GM23248 (cell line): ENCODE measurements at regions not wholly inside any gene's neighbourhood (a gene's known extent, or its start where the extent isn't known, plus 50 kb on each side); places are given as distances from the start of the nearest gene placed in this dataset.
"Not testable (repeated sequence)": the region's sequence is repeated elsewhere in the genome, so short reads cannot be mapped to it uniquely, and the experiment has no call there.

Experiments
- DNase-seq: peaks from one replicate; pipeline ENCODE4 v3.0.0-alpha.2; 2015
- H2AFZ ChIP-seq: fragments of 200-600 bp; sonication (generic); 2 replicates; pipeline ENCODE4 v1.6.1; 2016; ENCODE audit warnings: antibody characterized with exemption
- H3F3A ChIP-seq: fragments of 200-600 bp; sonication (generic); 2 replicates; pipeline ENCODE4 v1.6.1; 2016; ENCODE audit warnings: mild to moderate bottlenecking, antibody characterized with exemption, mixed run types; ENCODE audit not compliant: insufficient read depth
- H3K27ac ChIP-seq: fragments of 200-600 bp; sonication (generic); 2 replicates; pipeline ENCODE4 v1.5.1; 2016; ENCODE audit warnings: mild to moderate bottlenecking
- H3K27me3 ChIP-seq: fragments of 200-600 bp; sonication (generic); replicated peaks from 2 replicates; pipeline ENCODE4 v1.6.1; 2016; ENCODE audit warnings: mild to moderate bottlenecking; ENCODE audit not compliant: insufficient read depth
- H3K36me3 ChIP-seq: fragments of 200-600 bp; sonication (generic); 2 replicates; pipeline ENCODE4 v1.6.1; 2016; ENCODE audit warnings: low read depth, mild to moderate bottlenecking
- H3K4me1 ChIP-seq: fragments of 200-600 bp; sonication (generic); 2 replicates; pipeline ENCODE4 v1.6.1; 2016; ENCODE audit warnings: mild to moderate bottlenecking; ENCODE audit not compliant: insufficient read depth
- H3K4me2 ChIP-seq: fragments of 200-600 bp; sonication (generic); one replicate; pipeline ENCODE4 v1.6.1; 2016; ENCODE audit warnings: mild to moderate bottlenecking; ENCODE audit not compliant: unreplicated experiment
- H3K4me3 ChIP-seq: fragments of 200-600 bp; sonication (generic); 2 replicates; pipeline ENCODE4 v1.5.1; 2016; ENCODE audit warnings: mild to moderate bottlenecking
- H3K79me2 ChIP-seq: fragments of 200-600 bp; sonication (generic); 2 replicates; pipeline ENCODE4 v1.6.1; 2016; ENCODE audit warnings: mild to moderate bottlenecking; ENCODE audit not compliant: insufficient read depth
- H3K9ac ChIP-seq: fragments of 200-600 bp; sonication (generic); 2 replicates; pipeline ENCODE4 v1.6.1; 2016; ENCODE audit warnings: mild to moderate bottlenecking
- H3K9me2 ChIP-seq: fragments of 200-600 bp; sonication (generic); 2 replicates; pipeline ENCODE4 v1.6.1; 2016; ENCODE audit warnings: mixed run types, mild to moderate bottlenecking, moderate library complexity; ENCODE audit not compliant: insufficient read depth
- H3K9me3 ChIP-seq: fragments of 200-600 bp; sonication (generic); one replicate; pipeline ENCODE4 v1.6.1; 2017; ENCODE audit warnings: low read depth
- H4K20me1 ChIP-seq: fragments of 200-600 bp; sonication (generic); 2 replicates; pipeline ENCODE4 v1.6.0; 2016; ENCODE audit not compliant: insufficient read depth
- EZH2 ChIP-seq: fragments of 200-600 bp; sonication (generic); IDR thresholded peaks from 2 replicates; pipeline ENCODE4 v1.6.1; 2018; ENCODE audit warnings: antibody characterized with exemption, mild to moderate bottlenecking; ENCODE audit not compliant: insufficient read depth, poor library complexity, severe bottlenecking
- EZH2phosphoT487 ChIP-seq: fragments of 200-600 bp; sonication (generic); IDR thresholded peaks from 2 replicates; pipeline ENCODE4 v1.6.1; 2018; ENCODE audit warnings: antibody characterized with exemption, moderate library complexity, mild to moderate bottlenecking, low read depth; ENCODE audit not compliant: insufficient read depth
- WGBS, 2 experiments: methylation state at CpG; one replicate each; pipeline ENCODE4 v1.1.6; 2015 to 2017; ENCODE audit warnings: low lambda C conversion rate in 2 of 2, low coverage in 1 of 2; ENCODE audit errors: missing lambda C conversion rate in 2 of 2; 5-methylcytosine and 5-hydroxymethylcytosine counted together
- in situ Hi-C: fragments of 300-500 bp; cut with MboI; formaldehyde crosslinking; loops from 2 replicates; pipeline ENCODE4 v1.15.0; 2020

- Histone ChIP-seq H3K4me3 (no peak overlapping the region), H3K36me3 (no peaks in the 10 kb centered on the region), H3K27me3 (no peaks in the 10 kb centered on the region), H4K20me1 (no peaks in the 10 kb centered on the region), H3K9me3 (no peaks in the 10 kb centered on the region), H3K4me2 (no peak overlapping the region), H3F3A (no peaks in the 10 kb centered on the region), H3K27ac (no peak overlapping the region), H2AFZ (no peak overlapping the region), H3K9me2 (no peaks in the 10 kb centered on the region), H3K9ac (no peak overlapping the region), H3K79me2 (no peaks in the 10 kb centered on the region), H3K4me1 (no peaks in the 10 kb centered on the region)
- WGBS, 2 experiments = 0 to 1% methylated on average over 5 of the region's 5 CpGs
- DNase-seq = no peak
- in situ Hi-C loops = no loop called here
- TF ChIP-seq EZH2 = no peak
- TF ChIP-seq EZH2phosphoT487 = no peak
Observed at GRCh38 chr2:66105066-66105753, 329.7 kb upstream of the MEIS1 start.

DNA sequence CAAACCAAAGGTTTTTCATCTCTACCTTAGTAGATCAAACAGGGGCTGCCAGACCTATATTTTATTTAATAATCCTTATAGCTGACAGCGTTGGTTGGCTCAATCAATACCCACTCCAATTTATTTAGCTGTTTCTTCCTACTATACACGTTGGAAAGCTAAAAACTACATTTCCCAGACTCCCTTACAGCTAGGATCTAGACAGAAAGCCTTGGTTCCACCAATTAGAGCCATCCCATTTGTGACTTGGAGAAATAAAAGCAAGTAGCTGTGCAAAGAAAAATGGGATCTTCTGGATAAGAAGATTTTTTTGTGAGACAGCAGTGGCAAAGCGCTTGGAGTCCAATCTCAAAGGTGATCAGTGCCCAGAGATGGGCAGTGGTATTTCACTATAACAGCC lies 331.3 kb upstream of the MEIS1 start:
- Histone ChIP-seq H2AFZ (no peak overlapping the region), H3K4me2 (no peak overlapping the region), H3F3A (no peaks in the 10 kb centered on the region), H4K20me1 (no peaks in the 10 kb centered on the region), H3K27ac (no peak overlapping the region), H3K27me3 (no peaks in the 10 kb centered on the region), H3K79me2 (no peaks in the 10 kb centered on the region), H3K4me1 (no peaks in the 10 kb centered on the region), H3K9me2 (no peaks in the 10 kb centered on the region), H3K9ac (no peak overlapping the region), H3K9me3 (no peaks in the 10 kb centered on the region), H3K36me3 (no peaks in the 10 kb centered on the region), H3K4me3 (no peak overlapping the region)
- DNase-seq = no peak
- 29 to 33% methylated on average over 3 of the region's 3 CpGs for WGBS, 2 experiments
- in situ Hi-C loops = no loop called here
- TF ChIP-seq EZH2 (no peak), EZH2phosphoT487 (no peak)

DNA sequence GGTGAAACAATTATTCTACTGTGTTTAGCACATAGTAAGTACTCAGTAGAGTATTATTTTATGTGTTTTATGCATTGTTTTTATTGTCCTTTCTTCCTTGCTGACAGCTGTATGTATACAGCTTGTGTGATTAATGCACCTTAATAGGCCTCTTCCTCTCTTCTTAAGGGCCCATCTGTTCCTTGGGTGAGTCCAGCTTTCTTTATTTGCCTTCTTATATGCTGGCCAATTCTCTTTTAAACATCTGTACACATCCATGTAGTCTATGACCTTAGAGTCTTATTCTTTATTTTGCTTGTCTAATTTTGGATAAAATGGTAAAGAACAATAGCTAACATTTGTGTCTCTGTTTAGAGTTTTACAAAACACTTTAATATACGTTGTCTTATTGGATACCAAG lies 333.7 kb upstream of the MEIS1 start:
- Histone ChIP-seq H3K79me2 (no peaks in the 10 kb centered on the region), H3K4me2 (no peak overlapping the region), H3K9me3 (no peaks in the 10 kb centered on the region), H3K36me3 (no peaks in the 10 kb centered on the region), H3K9me2 (no peaks in the 10 kb centered on the region), H3K27me3 (no peaks in the 10 kb centered on the region), H3F3A (no peaks in the 10 kb centered on the region), H3K4me1 (no peaks in the 10 kb centered on the region), H3K4me3 (no peak overlapping the region), H3K27ac (no peak overlapping the region), H4K20me1 (no peaks in the 10 kb centered on the region), H3K9ac (no peak overlapping the region), H2AFZ (no peak overlapping the region)
- in situ Hi-C loops = no loop called here
- no peak for DNase-seq
- TF ChIP-seq EZH2 (no peak), EZH2phosphoT487 (no peak)
- 29 to 35% methylated on average over 1 of the region's 1 CpG for WGBS, 2 experiments

DNA sequence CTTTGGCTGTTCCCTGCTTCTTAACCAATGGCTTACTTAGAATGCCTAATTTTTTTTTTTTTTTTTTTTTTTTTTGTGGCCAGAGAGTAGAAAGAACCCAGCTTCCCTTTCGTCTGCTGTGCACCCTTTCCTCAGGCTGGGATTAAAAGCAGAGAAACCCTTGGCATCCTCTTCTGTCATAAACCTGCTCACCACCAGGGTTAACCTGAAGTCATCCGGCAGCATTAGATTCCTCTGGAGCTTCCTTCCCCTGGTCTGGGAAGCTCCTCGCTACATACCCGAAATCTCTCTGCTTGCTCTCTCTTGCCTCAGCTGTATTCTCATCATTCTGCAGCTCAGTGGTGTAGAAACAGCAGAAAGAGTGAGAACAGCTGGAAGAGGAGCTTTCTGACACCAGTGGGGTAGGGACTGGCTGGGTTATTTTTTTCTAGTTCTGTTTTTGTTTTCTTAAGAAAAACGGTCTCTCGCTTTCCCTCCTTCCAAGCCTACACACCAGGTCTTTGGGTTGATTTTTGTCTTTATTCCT lies 339.0 kb upstream of the MEIS1 start:
- H3K27me3 ChIP-seq = no peaks in the 10 kb centered on the region
- in situ Hi-C loops = no loop called here
- H2AFZ ChIP-seq = no peak overlapping the region
- H3K4me3 ChIP-seq = no peak overlapping the region
- no peaks in the 10 kb centered on the region for H3K36me3 ChIP-seq
- H4K20me1 ChIP-seq = no peaks in the 10 kb centered on the region
- no peak overlapping the region for H3K4me2 ChIP-seq
- H3K9me3 ChIP-seq = no peaks in the 10 kb centered on the region
- no peaks in the 10 kb centered on the region for H3F3A ChIP-seq
- H3K79me2 ChIP-seq = no peaks in the 10 kb centered on the region
- 42 to 58% methylated on average over 5 to 6 of the region's 6 CpGs for WGBS, 2 experiments
- DNase-seq = no peak
- H3K9ac ChIP-seq = no peak overlapping the region
- H3K9me2 ChIP-seq = no peaks in the 10 kb centered on the region
- H3K4me1 ChIP-seq = no peaks in the 10 kb centered on the region
- TF ChIP-seq EZH2 (no peak), EZH2phosphoT487 (no peak)
- H3K27ac ChIP-seq = no peak overlapping the region

DNA sequence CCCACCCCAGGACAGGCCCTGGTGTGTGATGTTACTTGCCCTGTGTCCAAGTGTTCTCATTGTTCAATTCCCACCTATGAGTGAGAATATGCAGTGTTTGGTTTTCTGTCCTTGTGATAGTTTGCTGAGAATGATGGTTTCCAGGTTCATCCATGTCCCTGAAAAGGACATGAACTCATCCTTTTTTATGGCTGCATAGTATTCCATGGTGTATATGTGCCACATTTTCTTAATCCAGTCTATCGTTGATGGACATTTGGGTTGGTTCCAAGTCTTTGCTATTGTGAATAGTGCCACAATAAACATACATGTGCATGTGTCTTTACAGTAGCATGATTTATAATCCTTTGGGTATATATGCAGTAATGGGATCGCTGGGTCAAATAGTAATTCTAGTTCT lies 340.2 kb upstream of the MEIS1 start:
- H3K27me3 ChIP-seq, H3K9me2 ChIP-seq, H3K4me2 ChIP-seq, H3K27ac ChIP-seq, DNase-seq, H3K9ac ChIP-seq, H4K20me1 ChIP-seq, H3K36me3 ChIP-seq, H2AFZ ChIP-seq, H3K4me3 ChIP-seq, H3F3A ChIP-seq, in situ Hi-C loops, H3K9me3 ChIP-seq, H3K4me1 ChIP-seq, H3K79me2 ChIP-seq: not testable (repeated sequence)
- WGBS, 2 experiments = 30 to 35% methylated on average over 2 of the region's 2 CpGs
